GM23338 (cell line): ENCODE measurements at regions not wholly inside any gene's neighbourhood (a gene's known extent, or its start where the extent isn't known, plus 50 kb on each side); places are given as distances from the start of the nearest gene placed in this dataset.

ENCODE experiments used
- ATAC-seq: fragments of 200-7000 bp; cut with Tn5 transposase; 3 replicates; pipeline ENCODE4 v1.9.1; 2020
- DNase-seq: peaks from one replicate; pipeline ENCODE4 v3.0.0-alpha.2; 2015; ENCODE audit warnings: low spot score
- H2AFZ ChIP-seq: fragments of 200-600 bp; sonication (generic); 2 replicates; pipeline ENCODE4 v1.8.0; 2016; ENCODE audit warnings: antibody characterized with exemption, mild to moderate bottlenecking, moderate library complexity
- H3F3A ChIP-seq: fragments of 200-600 bp; sonication (generic); replicated peaks from 2 replicates; pipeline ENCODE4 v1.8.0; 2017; ENCODE audit warnings: antibody characterized with exemption, mixed run types, low read depth
- H3K27ac ChIP-seq: fragments of 200-600 bp; sonication (generic); 2 replicates; pipeline ENCODE4 v1.6.1; 2016; ENCODE audit warnings: low read depth
- H3K27me3 ChIP-seq: fragments of 200-600 bp; sonication (generic); 2 replicates; pipeline ENCODE4 v1.8.0; 2016; ENCODE audit warnings: mild to moderate bottlenecking, mixed run types, moderate library complexity; ENCODE audit not compliant: insufficient read depth
- H3K36me3 ChIP-seq: fragments of 200-600 bp; sonication (generic); 2 replicates; pipeline ENCODE4 v1.8.0; 2016; ENCODE audit warnings: mild to moderate bottlenecking; ENCODE audit not compliant: insufficient read depth
- H3K4me1 ChIP-seq: fragments of 200-600 bp; sonication (generic); 2 replicates; pipeline ENCODE4 v1.8.0; 2016; ENCODE audit warnings: mild to moderate bottlenecking, moderate library complexity; ENCODE audit not compliant: insufficient read depth
- H3K4me2 ChIP-seq: fragments of 200-600 bp; sonication (generic); 2 replicates; pipeline ENCODE4 v1.7.1; 2017; ENCODE audit warnings: mixed run types
- H3K4me3 ChIP-seq: fragments of 200-600 bp; sonication (generic); 2 replicates; pipeline ENCODE4 v1.6.1; 2016; ENCODE audit warnings: mixed run types
- H3K79me2 ChIP-seq: fragments of 200-600 bp; sonication (generic); replicated peaks from 2 replicates; pipeline ENCODE4 v1.8.0; 2017; ENCODE audit warnings: mild to moderate bottlenecking; ENCODE audit not compliant: insufficient read depth
- H3K9me2 ChIP-seq: fragments of 200-600 bp; sonication (generic); 2 replicates; pipeline ENCODE4 v1.8.0; 2017; ENCODE audit not compliant: insufficient read depth
- H4K20me1 ChIP-seq: fragments of 200-600 bp; sonication (generic); replicated peaks from 2 replicates; pipeline ENCODE4 v1.8.0; 2017; ENCODE audit warnings: mild to moderate bottlenecking; ENCODE audit not compliant: insufficient read depth
- H3K27ac Mint-ChIP-seq: 2 replicates; pipeline ENCODE4 v1.8.0; 2020; ENCODE audit warnings: inconsistent platforms, mild to moderate bottlenecking, moderate library complexity, mixed read lengths
- H3K27me3 Mint-ChIP-seq: 3 replicates; pipeline ENCODE4 v1.8.0; 2022; ENCODE audit warnings: low read depth, mild to moderate bottlenecking, moderate library complexity, mixed read lengths, inconsistent platforms; ENCODE audit not compliant: insufficient read depth, poor library complexity
- H3K36me3 Mint-ChIP-seq: 3 replicates; pipeline ENCODE4 v1.8.0; 2021; ENCODE audit warnings: low read depth, mild to moderate bottlenecking, inconsistent platforms, moderate library complexity, mixed read lengths
- H3K4me1 Mint-ChIP-seq: 3 replicates; pipeline ENCODE4 v1.8.0; 2020; ENCODE audit warnings: mild to moderate bottlenecking, inconsistent platforms, mixed read lengths
- H3K4me3 Mint-ChIP-seq: 3 replicates; pipeline ENCODE4 v1.8.0; 2021; ENCODE audit warnings: moderate library complexity, mild to moderate bottlenecking, inconsistent platforms, mixed read lengths
- H3K9me3 Mint-ChIP-seq: 3 replicates; pipeline ENCODE4 v1.8.0; 2020; ENCODE audit warnings: moderate library complexity, mild to moderate bottlenecking, inconsistent platforms, mixed read lengths
- CREB1 ChIP-seq: fragments of 250-450 bp; sonication (Bioruptor Pico); IDR thresholded peaks from 2 replicates; pipeline ENCODE4 v1.5.0; 2020; ENCODE audit warnings: low read depth, mild to moderate bottlenecking, moderate library complexity
- EZH2 ChIP-seq: fragments of 200-600 bp; sonication (generic); IDR thresholded peaks from one replicate; pipeline ENCODE4 v1.8.0; 2017; ENCODE audit warnings: antibody characterized with exemption, mild to moderate bottlenecking, low read depth; ENCODE audit not compliant: unreplicated experiment
- JUNB ChIP-seq: IDR thresholded peaks from one replicate; pipeline ENCODE4 v1.6.1; 2016; ENCODE audit warnings: antibody characterized with exemption; ENCODE audit not compliant: unreplicated experiment
- NANOG ChIP-seq: IDR thresholded peaks from 2 replicates; pipeline ENCODE4 v1.6.1; 2016; ENCODE audit warnings: antibody characterized with exemption, borderline replicate concordance
- STAT1 ChIP-seq: IDR thresholded peaks from one replicate; pipeline ENCODE4 v1.6.1; 2016; ENCODE audit warnings: antibody characterized with exemption; ENCODE audit not compliant: unreplicated experiment
- ZNF114 ChIP-seq: fragments of 250-450 bp; sonication (Bioruptor Pico); IDR thresholded peaks from 2 replicates; pipeline ENCODE4 v1.5.0; 2020; ENCODE audit warnings: mild to moderate bottlenecking, moderate library complexity
- TF ChIP-seq, protein P1 (sequence below): fragments of 250-450 bp; sonication (Bioruptor Pico); IDR thresholded peaks from 2 replicates; pipeline ENCODE4 v1.5.0; 2020; ENCODE audit warnings: mild to moderate bottlenecking, moderate library complexity
- TF ChIP-seq, protein P2 (sequence below): IDR thresholded peaks from 2 replicates; pipeline ENCODE4 v1.6.1; 2016; ENCODE audit warnings: antibody characterized with exemption
- TF ChIP-seq, protein P3 (sequence below), 2 experiments: fragments of 200-600 bp in 1 of 2; sonication (generic) in 1 of 2; conservative IDR thresholded peaks; 2 replicates each; pipeline versions ENCODE4 v1.5.1 to v1.6.1; 2016 to 2017; ENCODE audit warnings: antibody characterized with exemption in 2 of 2, low read depth in 2 of 2, mild to moderate bottlenecking in 2 of 2, moderate library complexity in 1 of 2

DNA sequence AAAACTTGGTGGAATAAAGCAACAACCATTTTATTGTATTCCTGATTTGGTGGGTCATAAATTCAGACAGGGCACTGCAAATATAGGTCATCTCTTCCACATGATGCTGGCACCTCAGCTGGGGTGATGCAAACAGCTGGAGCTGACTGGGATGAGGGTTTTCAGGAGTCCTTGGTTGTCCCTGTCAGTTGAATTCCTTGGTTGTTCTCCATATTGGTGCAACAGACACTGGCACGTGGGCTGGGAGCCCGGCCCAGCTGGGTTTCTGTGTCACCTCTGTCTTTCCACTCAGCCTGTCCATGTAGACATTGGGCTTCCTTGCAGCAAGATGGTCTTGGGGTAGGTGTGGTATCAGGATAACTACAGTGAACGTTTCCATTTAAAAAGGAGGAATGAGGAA, 518.0 kb upstream of the MEF2C start:
- no peaks in the 10 kb centered on the region for H3K27me3 ChIP-seq
- no peak overlapping the region for H3K4me2 ChIP-seq
- H3K4me1 Mint-ChIP-seq = peaks cover 4% of the 10 kb centered on the region; the same call in 2 of the 3 replicates
- H3F3A ChIP-seq = no peaks in the 10 kb centered on the region
- no peaks in the 10 kb centered on the region for H3K9me2 ChIP-seq
- no peak overlapping the region for H2AFZ ChIP-seq
- DNase-seq = no peak
- H3K79me2 ChIP-seq = no peaks in the 10 kb centered on the region
- no peaks in the 10 kb centered on the region for H3K9me3 Mint-ChIP-seq
- H3K36me3 Mint-ChIP-seq = no peaks in the 10 kb centered on the region
- H3K4me1 ChIP-seq = no peaks in the 10 kb centered on the region
- no peaks in the 10 kb centered on the region for H3K36me3 ChIP-seq
- no peak overlapping the region for H3K4me3 ChIP-seq
- H3K4me3 Mint-ChIP-seq = no peak overlapping the region
- no peaks in the 10 kb centered on the region for H3K27me3 Mint-ChIP-seq
- H3K27ac Mint-ChIP-seq = no peak overlapping the region
- ATAC-seq = no peak
- no peak overlapping the region for H3K27ac ChIP-seq
- no peaks in the 10 kb centered on the region for H4K20me1 ChIP-seq
- TF ChIP-seq, protein P1, sequence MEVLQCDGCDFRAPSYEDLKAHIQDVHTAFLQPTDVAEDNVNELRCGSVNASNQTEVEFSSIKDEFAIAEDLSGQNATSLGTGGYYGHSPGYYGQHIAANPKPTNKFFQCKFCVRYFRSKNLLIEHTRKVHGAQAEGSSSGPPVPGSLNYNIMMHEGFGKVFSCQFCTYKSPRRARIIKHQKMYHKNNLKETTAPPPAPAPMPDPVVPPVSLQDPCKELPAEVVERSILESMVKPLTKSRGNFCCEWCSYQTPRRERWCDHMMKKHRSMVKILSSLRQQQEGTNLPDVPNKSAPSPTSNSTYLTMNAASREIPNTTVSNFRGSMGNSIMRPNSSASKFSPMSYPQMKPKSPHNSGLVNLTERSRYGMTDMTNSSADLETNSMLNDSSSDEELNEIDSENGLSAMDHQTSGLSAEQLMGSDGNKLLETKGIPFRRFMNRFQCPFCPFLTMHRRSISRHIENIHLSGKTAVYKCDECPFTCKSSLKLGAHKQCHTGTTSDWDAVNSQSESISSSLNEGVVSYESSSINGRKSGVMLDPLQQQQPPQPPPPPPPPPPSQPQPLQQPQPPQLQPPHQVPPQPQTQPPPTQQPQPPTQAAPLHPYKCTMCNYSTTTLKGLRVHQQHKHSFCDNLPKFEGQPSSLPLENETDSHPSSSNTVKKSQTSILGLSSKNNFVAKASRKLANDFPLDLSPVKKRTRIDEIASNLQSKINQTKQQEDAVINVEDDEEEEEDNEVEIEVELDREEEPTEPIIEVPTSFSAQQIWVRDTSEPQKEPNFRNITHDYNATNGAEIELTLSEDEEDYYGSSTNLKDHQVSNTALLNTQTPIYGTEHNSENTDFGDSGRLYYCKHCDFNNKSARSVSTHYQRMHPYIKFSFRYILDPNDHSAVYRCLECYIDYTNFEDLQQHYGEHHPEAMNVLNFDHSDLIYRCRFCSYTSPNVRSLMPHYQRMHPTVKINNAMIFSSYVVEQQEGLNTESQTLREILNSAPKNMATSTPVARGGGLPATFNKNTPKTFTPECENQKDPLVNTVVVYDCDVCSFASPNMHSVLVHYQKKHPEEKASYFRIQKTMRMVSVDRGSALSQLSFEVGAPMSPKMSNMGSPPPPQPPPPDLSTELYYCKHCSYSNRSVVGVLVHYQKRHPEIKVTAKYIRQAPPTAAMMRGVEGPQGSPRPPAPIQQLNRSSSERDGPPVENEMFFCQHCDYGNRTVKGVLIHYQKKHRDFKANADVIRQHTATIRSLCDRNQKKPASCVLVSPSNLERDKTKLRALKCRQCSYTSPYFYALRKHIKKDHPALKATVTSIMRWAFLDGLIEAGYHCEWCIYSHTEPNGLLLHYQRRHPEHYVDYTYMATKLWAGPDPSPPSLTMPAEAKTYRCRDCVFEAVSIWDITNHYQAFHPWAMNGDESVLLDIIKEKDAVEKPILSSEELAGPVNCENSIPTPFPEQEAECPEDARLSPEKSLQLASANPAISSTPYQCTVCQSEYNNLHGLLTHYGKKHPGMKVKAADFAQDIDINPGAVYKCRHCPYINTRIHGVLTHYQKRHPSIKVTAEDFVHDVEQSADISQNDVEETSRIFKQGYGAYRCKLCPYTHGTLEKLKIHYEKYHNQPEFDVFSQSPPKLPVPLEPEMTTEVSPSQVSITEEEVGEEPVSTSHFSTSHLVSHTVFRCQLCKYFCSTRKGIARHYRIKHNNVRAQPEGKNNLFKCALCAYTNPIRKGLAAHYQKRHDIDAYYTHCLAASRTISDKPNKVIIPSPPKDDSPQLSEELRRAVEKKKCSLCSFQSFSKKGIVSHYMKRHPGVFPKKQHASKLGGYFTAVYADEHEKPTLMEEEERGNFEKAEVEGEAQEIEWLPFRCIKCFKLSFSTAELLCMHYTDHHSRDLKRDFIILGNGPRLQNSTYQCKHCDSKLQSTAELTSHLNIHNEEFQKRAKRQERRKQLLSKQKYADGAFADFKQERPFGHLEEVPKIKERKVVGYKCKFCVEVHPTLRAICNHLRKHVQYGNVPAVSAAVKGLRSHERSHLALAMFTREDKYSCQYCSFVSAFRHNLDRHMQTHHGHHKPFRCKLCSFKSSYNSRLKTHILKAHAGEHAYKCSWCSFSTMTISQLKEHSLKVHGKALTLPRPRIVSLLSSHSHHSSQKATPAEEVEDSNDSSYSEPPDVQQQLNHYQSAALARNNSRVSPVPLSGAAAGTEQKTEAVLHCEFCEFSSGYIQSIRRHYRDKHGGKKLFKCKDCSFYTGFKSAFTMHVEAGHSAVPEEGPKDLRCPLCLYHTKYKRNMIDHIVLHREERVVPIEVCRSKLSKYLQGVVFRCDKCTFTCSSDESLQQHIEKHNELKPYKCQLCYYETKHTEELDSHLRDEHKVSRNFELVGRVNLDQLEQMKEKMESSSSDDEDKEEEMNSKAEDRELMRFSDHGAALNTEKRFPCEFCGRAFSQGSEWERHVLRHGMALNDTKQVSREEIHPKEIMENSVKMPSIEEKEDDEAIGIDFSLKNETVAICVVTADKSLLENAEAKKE (CRISPR knock-in tag) = no peak
- TF ChIP-seq NANOG (no peak), CREB1 (CRISPR knock-in tag) (no peak), EZH2 (no peak), ZNF114 (no peak), JUNB (no peak), STAT1 (no peak)
- TF ChIP-seq, protein P2, sequence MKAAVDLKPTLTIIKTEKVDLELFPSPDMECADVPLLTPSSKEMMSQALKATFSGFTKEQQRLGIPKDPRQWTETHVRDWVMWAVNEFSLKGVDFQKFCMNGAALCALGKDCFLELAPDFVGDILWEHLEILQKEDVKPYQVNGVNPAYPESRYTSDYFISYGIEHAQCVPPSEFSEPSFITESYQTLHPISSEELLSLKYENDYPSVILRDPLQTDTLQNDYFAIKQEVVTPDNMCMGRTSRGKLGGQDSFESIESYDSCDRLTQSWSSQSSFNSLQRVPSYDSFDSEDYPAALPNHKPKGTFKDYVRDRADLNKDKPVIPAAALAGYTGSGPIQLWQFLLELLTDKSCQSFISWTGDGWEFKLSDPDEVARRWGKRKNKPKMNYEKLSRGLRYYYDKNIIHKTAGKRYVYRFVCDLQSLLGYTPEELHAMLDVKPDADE = no peak
- TF ChIP-seq, protein P3, sequence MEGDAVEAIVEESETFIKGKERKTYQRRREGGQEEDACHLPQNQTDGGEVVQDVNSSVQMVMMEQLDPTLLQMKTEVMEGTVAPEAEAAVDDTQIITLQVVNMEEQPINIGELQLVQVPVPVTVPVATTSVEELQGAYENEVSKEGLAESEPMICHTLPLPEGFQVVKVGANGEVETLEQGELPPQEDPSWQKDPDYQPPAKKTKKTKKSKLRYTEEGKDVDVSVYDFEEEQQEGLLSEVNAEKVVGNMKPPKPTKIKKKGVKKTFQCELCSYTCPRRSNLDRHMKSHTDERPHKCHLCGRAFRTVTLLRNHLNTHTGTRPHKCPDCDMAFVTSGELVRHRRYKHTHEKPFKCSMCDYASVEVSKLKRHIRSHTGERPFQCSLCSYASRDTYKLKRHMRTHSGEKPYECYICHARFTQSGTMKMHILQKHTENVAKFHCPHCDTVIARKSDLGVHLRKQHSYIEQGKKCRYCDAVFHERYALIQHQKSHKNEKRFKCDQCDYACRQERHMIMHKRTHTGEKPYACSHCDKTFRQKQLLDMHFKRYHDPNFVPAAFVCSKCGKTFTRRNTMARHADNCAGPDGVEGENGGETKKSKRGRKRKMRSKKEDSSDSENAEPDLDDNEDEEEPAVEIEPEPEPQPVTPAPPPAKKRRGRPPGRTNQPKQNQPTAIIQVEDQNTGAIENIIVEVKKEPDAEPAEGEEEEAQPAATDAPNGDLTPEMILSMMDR (conservative IDR thresholded peaks at IDR 0.05; ENCODE audit: low read depth in 2 of 2) = no peak
